ENCODE measurements at regions not wholly inside any gene's neighbourhood (a gene's known extent, or its start where the extent isn't known, plus 50 kb on each side); places are given as distances from the start of the nearest gene placed in this dataset.

GRCh38 chr1:63189677-63190076 lies 132.7 kb upstream of the FOXD3 start:
- TF ChIP-seq SPI1 (IDR thresholded peaks at IDR 0.05; ENCODE audit: borderline replicate concordance, low read depth) (no peak), CTCF (IDR thresholded peaks at IDR 0.05; ENCODE audit: insufficient read depth, low read length) (no peak), POLR2AphosphoS5 (IDR thresholded peaks at IDR 0.05; ENCODE audit: low read depth) (no peak), REST (IDR thresholded peaks at IDR 0.05; ENCODE audit: insufficient replicate concordance, low read depth) (no peak), GABPA (IDR thresholded peaks at IDR 0.05; ENCODE audit: low read depth) (no peak)
- Histone ChIP-seq H3K4me3 (replicated peaks; ENCODE audit: insufficient read depth, low read length) (no peak overlapping the region), H3K27me3 (ENCODE audit: insufficient read depth, poor library complexity, severe bottlenecking) (no peaks in the 10 kb centered on the region), H3K27ac (replicated peaks) (no peak overlapping the region)
- no peak for DNase-seq (ENCODE audit: low read depth in 1 of 2, low spot score in 1 of 2)

- no peak overlapping the region for H3K27ac ChIP-seq (replicated peaks)
- no peak overlapping the region for H3K4me3 ChIP-seq (replicated peaks; ENCODE audit: insufficient read depth, low read length)
- TF ChIP-seq CTCF (IDR thresholded peaks at IDR 0.05; ENCODE audit: insufficient read depth, low read length): no peak
Measured at GRCh38 chr1:63190171-63190570, 132.2 kb upstream of the FOXD3 start.

GRCh38 chr1:63198871-63199394 lies 123.4 kb upstream of the FOXD3 start:
- no peak overlapping the region for H3K4me3 ChIP-seq (replicated peaks; ENCODE audit: insufficient read depth, low read length)
- TF ChIP-seq REST (IDR thresholded peaks at IDR 0.05; ENCODE audit: insufficient replicate concordance, low read depth): no peak
- no peak for TF ChIP-seq GABPA (IDR thresholded peaks at IDR 0.05; ENCODE audit: low read depth)
- TF ChIP-seq CTCF (IDR thresholded peaks at IDR 0.05; ENCODE audit: insufficient read depth, low read length): no peak
- no peak for TF ChIP-seq SPI1 (IDR thresholded peaks at IDR 0.05; ENCODE audit: borderline replicate concordance, low read depth)
- TF ChIP-seq POLR2AphosphoS5 (IDR thresholded peaks at IDR 0.05; ENCODE audit: low read depth): no peak
- no peak overlapping the region for H3K27ac ChIP-seq (replicated peaks)
- H3K27me3 ChIP-seq (ENCODE audit: insufficient read depth, poor library complexity, severe bottlenecking): no peaks in the 10 kb centered on the region
- DNase-seq (ENCODE audit: low read depth in 1 of 2, low spot score in 1 of 2): no peak

More at GRCh38 chr1:63190171-63190570, 132.2 kb upstream of the FOXD3 start:
- no peaks in the 10 kb centered on the region for H3K27me3 ChIP-seq (ENCODE audit: insufficient read depth, poor library complexity, severe bottlenecking)
- no peak for DNase-seq (ENCODE audit: low read depth in 1 of 2, low spot score in 1 of 2)

GRCh38 chr1:63199706-63200335 lies 122.5 kb upstream of the FOXD3 start:
- Histone ChIP-seq H3K27ac (replicated peaks) (no peak overlapping the region), H3K27me3 (ENCODE audit: insufficient read depth, poor library complexity, severe bottlenecking) (no peaks in the 10 kb centered on the region), H3K4me3 (replicated peaks; ENCODE audit: insufficient read depth, low read length) (no peak overlapping the region)
- no peak for TF ChIP-seq POLR2AphosphoS5 (IDR thresholded peaks at IDR 0.05; ENCODE audit: low read depth)
- TF ChIP-seq SPI1 (IDR thresholded peaks at IDR 0.05; ENCODE audit: borderline replicate concordance, low read depth): no peak
- TF ChIP-seq CTCF (IDR thresholded peaks at IDR 0.05; ENCODE audit: insufficient read depth, low read length): no peak
- no peak for TF ChIP-seq REST (IDR thresholded peaks at IDR 0.05; ENCODE audit: insufficient replicate concordance, low read depth)
- TF ChIP-seq GABPA (IDR thresholded peaks at IDR 0.05; ENCODE audit: low read depth): no peak
- DNase-seq (ENCODE audit: low read depth in 1 of 2, low spot score in 1 of 2): no peak
